ENCODE measurements at regions not wholly inside any gene's neighbourhood (a gene's known extent, or its start where the extent isn't known, plus 50 kb on each side); places are given as distances from the start of the nearest gene placed in this dataset.

DNA sequence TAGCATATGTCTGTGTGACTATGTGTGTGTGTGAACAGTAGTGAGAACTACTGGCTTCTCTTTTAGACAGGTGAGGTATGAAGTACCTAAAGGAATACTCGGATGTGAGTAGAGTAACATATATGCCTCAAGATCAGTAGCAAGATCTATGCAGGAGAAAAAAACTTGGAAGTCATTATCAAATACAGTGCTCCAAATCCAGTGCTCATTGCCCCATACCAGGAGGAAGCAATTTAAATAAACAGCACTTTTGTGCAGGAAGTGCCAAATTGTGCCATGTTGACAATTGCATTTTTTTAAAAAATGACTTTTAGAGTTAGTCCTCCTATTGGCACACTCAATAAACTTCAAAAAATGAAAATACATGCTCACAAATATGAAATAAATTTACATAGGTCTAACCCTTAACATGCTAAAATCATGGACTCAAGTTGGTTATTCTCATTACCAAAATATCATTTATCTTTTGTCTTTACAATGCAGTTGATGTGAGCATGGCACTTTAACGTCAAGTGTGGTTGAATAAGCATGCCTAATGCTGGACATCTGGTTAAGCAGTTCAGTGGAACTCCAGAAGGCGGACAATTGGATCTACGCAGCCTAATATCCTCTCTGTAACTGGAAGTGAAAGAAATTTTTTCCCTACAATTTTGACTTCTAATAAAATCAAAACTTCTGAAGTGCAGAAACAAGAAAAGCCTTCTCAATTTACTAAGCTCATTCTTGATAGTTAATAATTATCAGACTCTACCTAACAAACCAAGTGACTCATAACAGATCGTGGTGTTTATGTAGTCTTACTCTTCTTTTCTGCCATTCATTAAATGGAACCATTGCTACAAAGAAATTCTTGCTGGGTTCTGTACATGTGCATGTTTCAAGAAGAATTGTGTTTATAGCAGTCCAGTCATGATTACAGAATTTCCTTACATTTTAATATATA is 195.2 kb downstream of the MDFIC start:
- DNase-seq = no peak

DNA sequence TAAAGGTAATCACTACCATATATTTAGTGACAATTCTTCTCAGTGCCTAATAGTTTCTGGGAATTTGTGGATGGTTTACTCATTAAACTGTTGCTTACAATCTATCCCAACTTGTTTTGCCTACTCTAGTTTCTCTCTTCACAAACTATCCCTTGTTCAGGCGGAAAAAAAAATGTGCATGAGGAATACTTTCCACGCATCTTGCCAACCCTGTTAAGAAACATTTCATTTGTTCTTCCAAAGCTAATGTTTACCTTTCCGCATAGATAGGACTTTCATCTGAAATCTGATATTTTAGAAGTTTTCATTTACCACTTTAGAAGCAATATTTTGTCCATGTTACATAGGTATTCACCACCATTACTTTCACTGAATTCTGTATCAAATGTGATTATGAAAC is 191.9 kb downstream of the MDFIC start:
- no peak for DNase-seq

DNA sequence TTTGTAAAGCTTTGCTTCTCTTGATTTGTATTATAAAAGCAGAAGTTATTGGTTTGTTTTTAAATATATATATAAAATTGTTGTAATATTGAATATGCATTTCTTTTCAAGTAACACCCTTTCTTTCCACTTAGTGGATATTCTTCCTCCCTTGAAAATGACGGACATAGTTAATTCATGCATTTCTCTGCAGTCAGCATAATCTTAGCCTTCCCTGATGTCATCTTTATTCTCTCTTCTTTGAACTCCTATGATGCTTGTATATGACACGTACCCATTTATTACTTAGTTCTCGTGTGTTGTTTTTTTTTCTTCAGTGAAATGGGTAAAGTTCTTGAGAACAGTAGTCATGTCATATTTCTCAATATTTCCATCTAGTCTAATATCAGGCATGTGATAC is 191.2 kb downstream of the MDFIC start:
- no peak for DNase-seq

GRCh38 chr7:115110523-115110922 is 188.6 kb downstream of the MDFIC start:
- DNase-seq = no peak

GRCh38 chr7:115106316-115106715 is 184.4 kb downstream of the MDFIC start:
- DNase-seq = no peak

DNA sequence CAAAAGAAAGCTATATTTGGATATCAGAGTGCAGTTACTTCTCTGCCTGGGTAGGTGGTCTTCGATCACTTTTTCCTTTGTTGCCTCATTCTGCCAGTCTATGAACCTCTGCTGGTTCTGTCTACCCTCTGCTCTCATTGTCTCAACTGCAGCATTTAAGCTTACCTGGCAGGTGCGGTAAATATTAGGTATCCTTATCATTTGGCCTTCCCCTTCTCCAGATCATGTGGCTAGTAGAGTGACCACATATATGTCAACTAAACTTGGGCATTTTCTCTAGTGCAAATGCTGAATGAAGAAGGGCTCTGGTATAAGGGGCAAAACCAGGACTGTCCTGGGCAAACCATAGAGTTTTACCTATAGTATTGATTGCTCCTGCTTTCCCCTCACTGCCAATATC is 180.8 kb downstream of the MDFIC start:
- no peak for DNase-seq

DNA sequence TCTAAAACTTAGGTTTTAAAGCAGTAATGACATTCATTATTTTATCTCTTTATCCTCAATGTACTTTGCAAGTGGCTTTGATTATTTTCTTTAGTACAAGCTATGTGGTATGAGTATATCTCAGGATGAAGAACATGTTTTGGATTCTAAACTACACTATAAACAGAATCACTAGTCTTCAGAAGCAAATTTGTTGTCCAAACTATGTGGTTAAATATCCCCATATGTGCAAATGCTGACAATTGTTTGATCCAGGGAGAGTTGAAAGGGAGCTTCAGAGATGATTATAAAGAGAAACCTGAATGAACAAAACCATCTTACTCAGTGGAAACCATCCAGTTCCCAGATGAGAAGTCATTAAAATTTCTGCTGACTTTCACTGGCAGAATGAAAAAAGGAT is 179.3 kb downstream of the MDFIC start:
- DNase-seq = no peak

DNA sequence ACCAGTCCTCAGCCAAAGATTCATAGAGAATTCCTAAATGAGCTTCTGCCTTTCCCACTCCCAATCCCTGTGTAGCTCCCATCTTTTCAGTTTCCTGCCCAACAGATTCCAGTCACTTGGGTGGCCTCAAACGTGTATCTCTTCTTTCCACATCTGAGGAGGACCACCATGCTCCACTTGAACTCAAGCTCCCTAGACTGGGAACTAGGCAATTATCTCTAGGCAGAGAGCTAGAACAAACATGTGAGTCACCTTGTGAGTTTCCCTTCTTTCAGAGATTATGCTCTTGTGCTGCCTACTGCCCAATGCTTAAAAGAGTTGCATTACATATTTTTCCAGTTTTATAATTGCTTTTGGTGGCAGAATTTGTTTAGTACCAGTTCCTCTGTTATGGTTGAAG is 178.0 kb downstream of the MDFIC start:
- DNase-seq = no peak

DNA sequence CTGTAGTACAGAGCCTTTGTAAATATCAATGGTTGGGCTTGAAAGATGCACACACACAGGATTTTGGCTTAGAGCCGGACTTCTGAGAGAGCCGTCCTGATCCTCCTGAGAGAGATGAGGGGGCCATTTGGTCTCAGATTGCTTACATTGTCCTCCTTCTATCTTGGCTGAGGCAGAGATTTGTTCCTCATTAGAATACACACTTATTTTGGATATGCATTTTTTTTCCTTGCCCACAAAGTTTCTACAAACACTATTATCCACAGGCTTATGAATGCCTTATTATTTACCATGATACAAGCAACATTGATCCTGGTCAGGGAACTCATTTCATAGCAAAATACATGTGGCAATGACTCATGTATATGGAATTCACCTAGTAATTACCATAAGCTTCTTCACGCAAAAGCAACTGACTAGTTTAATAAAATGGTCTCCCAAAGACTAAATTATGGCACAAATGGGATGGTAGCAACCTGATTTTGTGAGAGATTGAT is 175.3 kb downstream of the MDFIC start:
- DNase-seq = no peak

- no peak for DNase-seq
Observed at GRCh38 chr7:115096262-115096661, 174.4 kb downstream of the MDFIC start.

GRCh38 chr7:115094163-115094562 is 172.3 kb downstream of the MDFIC start:
- DNase-seq = no peak

DNA sequence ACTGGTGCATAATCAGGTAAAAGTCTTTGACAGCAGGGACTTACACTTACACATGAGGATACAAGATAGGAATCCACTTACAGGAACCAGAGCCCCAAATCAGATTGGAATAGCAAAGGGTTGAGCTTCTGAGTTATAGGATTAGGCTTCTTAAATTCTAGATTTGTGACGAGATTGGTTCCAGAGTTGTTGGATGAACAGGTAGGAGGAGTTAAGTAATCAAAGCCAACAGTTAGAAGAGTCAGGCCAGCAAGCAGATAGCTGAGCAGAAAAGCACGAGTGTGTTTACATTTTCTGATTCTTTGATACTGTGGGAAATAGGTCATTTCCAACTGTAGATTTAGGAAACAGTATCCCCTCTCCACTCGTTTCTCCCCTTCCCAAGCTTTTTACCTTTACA is 167.0 kb downstream of the MDFIC start:
- no peak for DNase-seq

DNA sequence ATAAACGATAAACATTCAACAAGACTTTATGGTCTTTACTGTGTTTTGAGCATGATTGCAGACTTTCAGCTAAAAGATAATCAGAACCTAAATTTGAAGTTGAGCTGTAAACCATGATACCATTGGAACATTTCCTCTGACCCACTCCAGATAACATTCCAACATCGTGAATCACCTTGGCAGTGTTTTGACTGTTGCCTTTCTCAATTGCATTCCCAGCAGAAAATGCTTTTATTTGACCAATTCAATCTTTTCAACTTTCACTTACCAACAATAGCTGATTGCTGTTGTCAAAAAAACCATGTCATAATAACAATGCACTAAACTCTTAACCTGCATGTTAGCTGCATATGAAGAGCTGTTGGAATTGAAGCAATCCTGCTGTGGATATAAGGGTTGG is 165.5 kb downstream of the MDFIC start:
- DNase-seq = no peak

- DNase-seq = no peak
Observed at GRCh38 chr7:115086146-115086841, 164.4 kb downstream of the MDFIC start.

DNA sequence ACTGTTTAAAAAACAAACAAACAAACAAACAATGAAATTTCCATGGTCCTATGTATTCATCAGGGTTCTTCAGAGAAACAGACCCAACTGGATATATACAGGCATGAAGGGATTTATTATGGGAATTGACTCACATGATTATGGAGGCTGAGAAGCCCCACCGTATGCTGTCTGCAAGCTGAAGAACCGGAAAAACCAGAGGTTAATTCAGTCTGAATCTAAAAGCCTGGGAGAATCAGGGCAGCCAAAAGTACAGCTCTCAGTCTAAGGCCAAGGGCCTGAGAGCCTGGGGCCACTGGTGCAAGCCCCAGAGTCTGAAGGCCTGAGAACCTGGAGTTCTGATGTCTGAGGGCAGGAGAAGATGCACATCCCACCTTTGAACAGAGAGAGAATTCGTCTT is 163.5 kb downstream of the MDFIC start:
- no peak for DNase-seq

- no peak for DNase-seq
Observed at GRCh38 chr7:115083935-115084334, 162.0 kb downstream of the MDFIC start.

GRCh38 chr7:115081772-115082171 is 159.9 kb downstream of the MDFIC start:
- no peak for DNase-seq

DNA sequence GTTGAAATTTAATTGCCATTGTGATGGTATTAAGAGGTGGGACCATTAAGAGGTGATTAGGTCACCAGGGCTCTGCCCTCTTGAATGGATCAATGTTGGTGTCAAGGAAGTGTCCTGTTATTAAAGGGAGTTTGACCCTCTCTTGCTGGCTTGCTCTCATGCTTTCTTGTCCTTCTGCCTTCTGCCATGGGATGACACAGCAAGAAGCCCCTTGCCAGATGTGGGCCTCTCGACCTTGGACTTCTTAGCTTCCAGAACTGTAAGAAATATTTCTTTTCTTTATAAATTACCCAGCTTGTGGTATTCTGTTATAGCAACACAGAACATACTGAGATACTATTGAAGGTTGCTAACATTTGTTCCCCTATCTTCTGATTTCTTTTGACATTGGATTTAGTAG is 157.0 kb downstream of the MDFIC start:
- no peak for DNase-seq

- no peak for DNase-seq
Observed at GRCh38 chr7:115078386-115078785, 156.5 kb downstream of the MDFIC start.

GRCh38 chr7:115070311-115070710 is 148.4 kb downstream of the MDFIC start:
- no peak for DNase-seq
